GM23338 (cell line): ENCODE measurements at regions not wholly inside any gene's neighbourhood (a gene's known extent, or its start where the extent isn't known, plus 50 kb on each side); places are given as distances from the start of the nearest gene placed in this dataset.

Experiments used
- CTCF ChIP-seq, 2 experiments: fragments of 200-600 bp in 1 of 2; sonication (generic) in 1 of 2; conservative IDR thresholded peaks; 2 replicates each; pipeline versions ENCODE4 v1.5.1 to v1.6.1; 2016 to 2017; ENCODE audit warnings: antibody characterized with exemption in 2 of 2, low read depth in 2 of 2, mild to moderate bottlenecking in 2 of 2, moderate library complexity in 1 of 2
- ETS1 ChIP-seq: IDR thresholded peaks from 2 replicates; pipeline ENCODE4 v1.6.1; 2016; ENCODE audit warnings: antibody characterized with exemption
- EZH2 ChIP-seq: fragments of 200-600 bp; sonication (generic); IDR thresholded peaks from one replicate; pipeline ENCODE4 v1.8.0; 2017; ENCODE audit warnings: antibody characterized with exemption, mild to moderate bottlenecking, low read depth; ENCODE audit not compliant: unreplicated experiment
- EZH2phosphoT487 ChIP-seq: fragments of 200-600 bp; sonication (generic); IDR thresholded peaks from one replicate; pipeline ENCODE4 v1.8.1; 2018; ENCODE audit warnings: antibody characterized with exemption; ENCODE audit not compliant: unreplicated experiment
- JUNB ChIP-seq: IDR thresholded peaks from one replicate; pipeline ENCODE4 v1.6.1; 2016; ENCODE audit warnings: antibody characterized with exemption; ENCODE audit not compliant: unreplicated experiment
- NANOG ChIP-seq: IDR thresholded peaks from 2 replicates; pipeline ENCODE4 v1.6.1; 2016; ENCODE audit warnings: antibody characterized with exemption, borderline replicate concordance
- POLR2AphosphoS5 ChIP-seq: IDR thresholded peaks from 2 replicates; pipeline ENCODE4 v1.6.1; 2016; ENCODE audit warnings: antibody characterized with exemption, low read depth
- REST ChIP-seq: IDR thresholded peaks from one replicate; pipeline ENCODE4 v1.6.1; 2018; ENCODE audit warnings: antibody characterized with exemption; ENCODE audit not compliant: unreplicated experiment
- ZNF331 ChIP-seq: fragments of 250-450 bp; sonication (Bioruptor Pico); IDR thresholded peaks from 2 replicates; pipeline ENCODE4 v1.5.0; 2020; ENCODE audit warnings: low read depth, mild to moderate bottlenecking, moderate library complexity

GRCh38 chr2:242056026-242056425 is 186.5 kb downstream of the RTP5 start:
- TF ChIP-seq REST (no peak), CTCF (conservative IDR thresholded peaks at IDR 0.05; ENCODE audit: low read depth in 2 of 2) (no peak), ZNF331 (CRISPR knock-in tag) (no peak), POLR2AphosphoS5 (no peak), JUNB (no peak), ETS1 (no peak), EZH2 (no peak), EZH2phosphoT487 (no peak), NANOG (no peak)
